GM12865 (cell line): ENCODE measurements at regions not wholly inside any gene's neighbourhood (a gene's known extent, or its start where the extent isn't known, plus 50 kb on each side); places are given as distances from the start of the nearest gene placed in this dataset.

Experiments
- DNase-seq: peaks from one replicate; pipeline ENCODE4 v3.0.0; 2010; ENCODE audit warnings: low read depth
- H3K4me3 ChIP-seq: 2 replicates; pipeline ENCODE4 v1.5.1; 2011; ENCODE audit warnings: mild to moderate bottlenecking, low read depth, low read length, control low read depth
- CTCF ChIP-seq: IDR thresholded peaks from 2 replicates; pipeline ENCODE4 v1.5.1; 2011; ENCODE audit warnings: low read length, control low read depth, low read depth, inconsistent platforms; ENCODE audit not compliant: insufficient read depth; ENCODE audit errors: missing control alignments

DNA sequence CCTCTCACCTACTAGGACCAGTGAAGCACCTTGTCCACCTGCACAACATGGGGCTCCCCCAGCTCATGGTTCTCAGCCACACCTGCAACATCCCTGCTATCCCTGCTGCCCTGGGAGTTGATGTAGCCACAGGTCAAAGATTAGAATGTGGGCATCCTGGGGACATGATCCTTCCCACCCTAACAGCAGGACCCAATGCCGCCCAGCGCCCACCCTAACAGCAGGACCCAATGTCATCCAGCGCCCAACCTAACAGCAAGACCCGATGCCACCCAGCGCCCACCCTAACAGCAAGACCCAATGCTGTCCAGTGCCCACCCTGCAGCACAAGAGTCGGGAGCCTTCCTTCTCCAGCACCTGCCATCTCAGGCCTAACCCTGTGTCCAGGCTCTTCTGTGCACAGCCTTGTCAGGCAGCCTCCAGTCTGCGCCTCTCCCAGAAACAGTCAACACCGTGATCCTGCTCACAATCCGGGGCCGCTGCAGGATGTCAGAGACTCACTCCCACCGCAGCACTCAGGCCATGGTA is 237.3 kb upstream of the SALL3 start:
- DNase-seq: no peak
- no peak overlapping the region for H3K4me3 ChIP-seq
- no peak for TF ChIP-seq CTCF

- no peak for DNase-seq
- no peak for TF ChIP-seq CTCF
- no peak overlapping the region for H3K4me3 ChIP-seq
These were observed 236.5 kb upstream of the SALL3 start for GRCh38 chr18:78743078-78743477.

DNA sequence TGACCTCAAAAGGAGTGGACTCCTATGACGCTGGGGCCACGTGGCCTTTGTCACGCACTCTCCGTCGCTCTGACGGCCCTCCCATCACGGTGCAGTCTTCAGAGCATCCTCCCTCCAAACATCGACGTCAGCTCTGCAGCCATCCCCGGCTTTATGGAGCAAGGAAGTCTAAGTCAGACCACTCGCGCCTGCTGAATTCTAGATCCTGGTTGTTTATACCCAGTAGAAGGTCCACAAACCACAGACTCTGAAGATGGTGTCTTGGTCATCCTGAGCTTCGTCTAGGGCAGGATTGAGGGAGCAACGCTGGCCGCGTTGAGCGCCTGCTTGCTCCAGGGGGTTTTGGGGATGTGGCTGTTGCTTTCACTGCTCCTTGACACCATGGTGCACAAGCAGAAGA is 228.0 kb upstream of the SALL3 start:
- no peak overlapping the region for H3K4me3 ChIP-seq
- TF ChIP-seq CTCF: no peak
- DNase-seq: no peak

DNA sequence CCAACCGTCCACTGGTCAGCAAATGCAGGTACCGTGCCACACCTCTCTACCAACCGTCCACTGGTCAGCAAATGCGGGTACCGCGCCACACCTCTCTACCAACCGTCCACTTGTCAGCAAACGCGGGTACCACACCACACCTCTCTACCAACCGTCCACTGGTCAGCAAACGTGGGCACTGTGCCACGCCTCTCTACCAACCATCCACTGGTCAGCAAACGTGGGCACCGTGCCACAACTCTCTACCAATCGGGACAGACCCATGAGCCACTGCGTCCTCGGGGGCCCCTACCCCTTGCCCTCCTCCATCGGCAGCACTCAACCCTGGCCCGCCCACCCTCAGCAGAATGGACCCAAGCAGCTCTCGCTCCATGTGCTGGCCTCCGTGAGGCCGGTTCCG is 226.4 kb upstream of the SALL3 start:
- no peak for DNase-seq

DNA sequence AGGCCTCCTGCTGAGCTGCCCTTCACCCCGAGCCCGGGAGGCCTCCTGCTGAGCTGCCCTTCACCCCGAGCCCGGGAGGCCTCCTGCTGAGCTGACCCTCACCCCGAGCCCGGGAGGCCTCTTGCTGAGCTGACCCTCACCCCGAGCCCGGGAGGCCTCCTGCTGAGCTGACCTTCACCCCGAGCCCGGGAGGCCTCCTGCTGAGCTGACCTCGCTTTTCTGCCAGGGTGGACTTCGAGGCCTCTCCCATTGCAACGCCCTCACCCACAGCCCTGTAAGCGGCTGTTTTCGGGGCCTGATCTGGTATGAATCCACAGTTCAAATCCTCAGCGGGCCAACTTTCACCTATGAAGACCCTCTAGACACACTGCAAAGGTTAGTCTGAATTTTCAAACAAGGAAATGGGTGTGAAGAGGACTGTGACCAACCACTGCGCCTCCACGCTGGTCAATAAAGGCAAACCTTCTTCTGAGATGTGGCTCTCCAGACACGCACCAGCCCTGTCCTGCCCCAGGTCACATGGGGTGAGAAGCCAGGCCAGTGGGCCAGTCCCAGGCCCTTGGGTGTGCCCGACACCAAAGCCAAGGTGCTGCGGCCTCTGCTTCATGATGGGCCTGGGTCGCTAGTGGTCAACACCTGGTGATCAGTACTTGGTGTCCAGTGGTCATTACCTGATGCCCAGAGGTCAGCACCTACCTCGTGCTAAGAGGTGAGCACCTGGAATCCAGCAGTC is 225.1 kb upstream of the SALL3 start:
- H3K4me3 ChIP-seq: no peak overlapping the region
- DNase-seq: no peak
- TF ChIP-seq CTCF: no peak

More for the DNA sequence above, 226.4 kb upstream of the SALL3 start:
- no peak for TF ChIP-seq CTCF
- no peak overlapping the region for H3K4me3 ChIP-seq

- no peak for TF ChIP-seq CTCF
- DNase-seq: no peak
- no peak overlapping the region for H3K4me3 ChIP-seq
These were observed 222.6 kb upstream of the SALL3 start for GRCh38 chr18:78757014-78757413.

DNA sequence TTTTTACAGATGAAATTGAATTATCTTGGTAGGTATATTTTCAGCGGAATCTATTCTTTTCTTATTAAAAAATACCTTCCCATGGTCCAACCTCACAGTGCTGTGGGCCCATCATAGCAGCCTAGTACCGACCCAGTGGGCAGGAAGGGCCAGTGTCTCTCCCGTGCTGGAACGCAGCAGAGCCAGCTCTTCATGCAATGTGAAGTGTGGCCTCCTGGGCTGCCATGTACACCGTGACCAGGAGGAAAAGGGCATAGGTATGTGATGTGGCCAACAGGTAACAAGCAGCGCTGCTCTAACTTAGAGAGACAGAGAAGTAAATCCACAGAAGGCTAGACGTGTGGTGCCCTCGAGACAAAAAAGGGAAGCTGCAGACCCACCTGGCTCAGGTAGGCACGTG is 221.1 kb upstream of the SALL3 start:
- TF ChIP-seq CTCF: no peak
- no peak overlapping the region for H3K4me3 ChIP-seq
- DNase-seq: no peak
